Stimulated activated CD4-positive, alpha-beta T cell treated with anti-CD3 and anti-CD28 coated beads, Interleukin-4, amount 100 ng/mL, for 4 hours (primary cell): ENCODE measurements at regions not wholly inside any gene's neighbourhood (a gene's known extent, or its start where the extent isn't known, plus 50 kb on each side); places are given as distances from the start of the nearest gene placed in this dataset.

Source experiments
- DNase-seq, 2 experiments: peaks; one replicate each; pipeline ENCODE4 v3.0.0-alpha.2; 2020

GRCh38 chr4:63618883-63619718 lies 790.1 kb downstream of the TECRL start:
- no peak for DNase-seq

- DNase-seq = no peak
Measured at GRCh38 chr4:63607169-63607872, 801.9 kb downstream of the TECRL start.

DNA sequence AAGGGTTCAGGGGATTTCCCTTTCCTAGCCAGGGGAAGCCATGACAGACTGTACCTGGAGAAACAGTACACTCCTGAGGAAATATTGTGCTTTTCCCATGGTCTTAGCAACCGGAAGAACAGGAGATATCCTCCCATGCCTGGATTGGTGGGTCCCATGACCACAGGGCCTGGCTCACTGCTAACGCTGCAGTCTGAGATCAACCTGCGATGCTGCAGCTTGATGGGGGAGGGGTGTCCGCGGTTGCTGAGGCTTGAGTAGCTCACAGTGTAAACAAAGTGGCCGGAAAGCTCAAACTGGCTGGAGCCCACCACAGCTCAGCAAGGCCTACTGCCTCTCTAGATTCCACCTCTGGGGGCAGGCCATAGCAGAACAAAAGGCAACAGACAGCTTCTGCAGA lies 819.5 kb downstream of the TECRL start:
- no peak for DNase-seq

- DNase-seq = no peak
Measured at GRCh38 chr4:63583561-63583960, 825.7 kb downstream of the TECRL start.

- no peak for DNase-seq
Measured at GRCh38 chr4:63583007-63583406, 826.2 kb downstream of the TECRL start.

GRCh38 chr4:63580796-63581475 lies 828.3 kb downstream of the TECRL start:
- DNase-seq = no peak

GRCh38 chr4:63578383-63578782 lies 830.9 kb downstream of the TECRL start:
- no peak for DNase-seq

DNA sequence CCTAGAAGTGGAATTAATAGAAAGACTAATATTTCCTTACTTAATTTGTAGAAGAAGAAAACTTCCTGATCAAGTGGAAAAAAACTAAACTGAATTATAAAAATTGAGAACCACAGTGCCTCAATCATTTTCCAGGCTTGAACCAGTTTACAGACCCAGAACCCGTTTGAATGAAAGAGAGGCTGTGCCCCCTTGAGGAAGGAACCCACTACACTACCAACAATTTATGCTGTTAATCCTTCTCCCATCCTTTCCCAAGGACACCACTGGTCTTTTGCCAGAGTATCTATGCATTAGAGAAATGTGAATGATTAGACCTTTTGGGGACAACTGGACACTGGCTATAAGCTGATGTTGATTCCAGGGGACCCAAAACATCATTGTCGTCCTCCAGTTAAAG lies 842.6 kb downstream of the TECRL start:
- DNase-seq = no peak

DNA sequence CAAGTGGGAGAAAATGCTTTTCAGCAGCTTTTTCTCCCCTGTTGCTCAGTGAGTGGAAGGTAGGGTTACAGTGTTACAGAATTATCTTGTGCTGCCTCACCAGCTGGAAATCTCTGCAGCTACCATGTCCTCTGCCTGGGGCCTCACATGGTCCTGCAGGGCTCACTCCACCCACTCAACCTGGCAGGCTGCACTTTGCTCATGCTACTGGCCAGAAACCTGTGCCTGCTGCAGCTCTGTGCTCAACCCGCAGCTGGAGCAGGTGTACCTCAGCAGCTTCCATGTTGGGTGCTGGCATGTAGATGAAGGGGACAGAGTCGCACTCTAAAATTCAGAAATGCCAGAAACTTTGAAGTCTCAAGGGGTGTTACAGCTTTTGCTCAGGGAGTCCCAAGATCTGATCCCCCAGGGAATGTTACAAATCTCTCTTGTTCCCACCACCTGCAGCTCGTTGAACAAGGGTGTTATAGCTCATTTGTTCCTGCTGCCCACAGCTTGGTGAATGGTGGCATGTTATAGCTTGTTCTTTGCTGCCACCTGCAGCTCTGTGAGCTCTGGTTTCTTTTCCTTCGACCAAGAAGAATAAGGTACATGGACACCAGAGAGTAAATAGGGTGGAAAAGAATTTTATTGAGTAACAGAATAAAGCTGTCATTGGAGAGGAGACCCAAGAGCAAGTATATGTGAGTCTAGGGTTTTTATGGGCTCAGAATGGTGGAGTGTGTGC lies 845.8 kb downstream of the TECRL start:
- no peak for DNase-seq

GRCh38 chr4:63558709-63559108 lies 850.5 kb downstream of the TECRL start:
- DNase-seq = no peak

- DNase-seq = no peak
Measured at GRCh38 chr4:63556332-63556731, 852.9 kb downstream of the TECRL start.

DNA sequence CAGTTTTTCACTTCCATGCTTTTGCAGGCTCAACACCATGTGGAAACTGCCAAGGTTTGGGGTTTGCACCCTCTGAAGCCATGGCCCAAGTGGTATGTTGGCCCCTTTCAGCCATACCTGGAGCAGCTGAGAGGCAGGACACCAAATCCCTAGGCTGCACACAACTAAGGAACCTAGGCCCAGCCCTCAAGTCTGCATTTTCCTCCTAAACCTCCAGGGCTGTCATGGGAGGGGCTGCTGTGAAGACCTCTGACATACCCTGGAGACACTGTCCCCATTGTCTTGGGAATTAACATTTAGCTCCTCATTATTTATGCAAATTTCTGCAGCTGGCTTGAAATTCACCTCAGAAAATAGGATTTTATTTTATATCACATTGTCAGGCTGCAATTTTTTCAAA lies 856.1 kb downstream of the TECRL start:
- no peak for DNase-seq

DNA sequence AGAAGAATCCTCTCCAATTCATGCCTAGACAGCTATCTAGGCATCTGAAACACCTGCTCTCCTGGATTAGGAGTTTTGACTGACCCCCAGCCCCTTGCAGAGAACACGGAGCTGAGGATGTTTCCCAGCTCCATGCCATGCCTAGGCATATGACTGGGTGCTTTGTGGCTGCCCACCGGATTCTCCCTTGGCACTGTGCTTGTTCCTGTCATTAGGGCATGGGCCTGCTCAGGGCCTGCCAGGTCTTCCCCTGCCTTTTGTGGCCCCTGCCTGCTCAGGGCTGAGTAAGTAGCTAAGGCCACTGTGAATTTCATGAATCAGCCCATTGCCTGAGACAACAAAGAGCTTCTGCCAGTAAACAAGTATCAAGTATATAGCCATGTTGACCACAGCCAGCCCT lies 867.4 kb downstream of the TECRL start:
- no peak for DNase-seq

DNA sequence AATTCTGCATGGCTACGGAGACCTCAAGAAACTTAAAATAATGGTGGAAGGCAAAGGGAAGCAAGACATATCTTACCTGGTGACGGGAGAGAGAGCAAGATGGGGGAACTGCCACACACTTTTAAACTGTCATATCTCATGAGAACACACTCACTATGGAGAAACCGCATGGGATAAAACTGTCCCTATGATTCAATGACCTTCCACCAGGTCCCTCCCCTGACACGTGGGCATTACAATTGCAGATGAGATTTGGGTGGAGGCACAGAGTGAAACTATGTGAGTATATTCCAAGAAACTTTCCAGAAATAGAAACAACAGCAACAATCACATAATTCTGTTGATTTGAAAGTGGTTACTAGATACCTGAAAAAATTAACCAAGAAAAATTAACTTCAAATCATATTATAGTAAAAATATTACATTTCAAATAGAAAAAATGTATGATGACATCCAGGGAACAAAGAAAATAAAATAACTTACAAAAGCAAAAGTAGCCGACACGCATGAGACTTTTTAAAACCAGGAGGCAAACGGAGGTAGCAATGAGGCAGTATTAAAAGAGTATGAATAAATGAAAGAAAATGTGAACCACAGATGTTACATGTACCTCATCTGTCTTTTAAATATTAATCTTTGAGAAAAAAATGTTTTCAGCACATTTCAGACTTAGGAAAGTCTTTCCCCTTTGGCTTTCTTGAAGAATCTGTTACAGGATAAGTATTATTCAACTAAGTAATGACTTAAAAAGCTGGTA lies 879.5 kb downstream of the TECRL start:
- no peak for DNase-seq

- no peak for DNase-seq
Measured at GRCh38 chr4:63528256-63528991, 880.8 kb downstream of the TECRL start.

- no peak for DNase-seq
Measured at GRCh38 chr4:63526251-63526650, 883.0 kb downstream of the TECRL start.

DNA sequence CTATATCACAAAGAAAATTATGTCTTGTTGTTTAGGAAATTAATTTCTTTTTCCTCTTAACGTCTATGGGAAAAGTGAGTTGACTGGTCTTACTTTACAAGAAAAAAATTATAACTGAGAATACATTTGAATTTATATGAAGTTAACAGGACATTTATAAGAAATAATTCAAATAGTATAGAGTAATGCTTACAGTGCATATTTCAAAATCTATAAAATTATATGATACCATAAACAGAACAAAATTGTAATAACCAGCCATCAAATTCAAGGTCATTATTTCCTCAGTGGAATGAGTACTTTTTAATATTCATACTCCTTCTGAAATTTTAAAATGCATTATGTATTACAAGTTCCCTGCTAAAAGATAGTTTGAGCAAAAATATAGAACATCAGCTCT lies 884.5 kb downstream of the TECRL start:
- DNase-seq = no peak

- DNase-seq = no peak
Measured at GRCh38 chr4:63505714-63506460, 903.4 kb downstream of the TECRL start.

DNA sequence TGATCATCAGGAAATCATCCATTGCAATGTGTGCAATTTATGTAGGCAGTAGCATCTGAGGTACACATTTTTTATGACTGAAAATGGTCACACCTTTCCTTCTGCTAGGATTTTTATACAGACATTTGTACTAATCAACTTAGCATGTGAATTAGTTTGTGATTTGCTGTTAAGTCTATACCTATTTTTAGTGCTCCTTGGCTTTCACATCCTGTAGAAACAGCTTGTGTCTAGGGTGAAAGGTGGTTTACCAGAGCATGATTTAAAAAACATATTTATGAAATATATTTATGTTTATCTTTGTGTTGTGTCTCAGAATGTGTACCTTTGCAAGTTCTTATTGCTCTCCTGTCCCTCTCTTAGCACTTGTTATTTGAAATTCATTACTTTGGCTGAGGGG lies 916.0 kb downstream of the TECRL start:
- DNase-seq = no peak

GRCh38 chr4:63492515-63492914 lies 916.7 kb downstream of the TECRL start:
- no peak for DNase-seq

DNA sequence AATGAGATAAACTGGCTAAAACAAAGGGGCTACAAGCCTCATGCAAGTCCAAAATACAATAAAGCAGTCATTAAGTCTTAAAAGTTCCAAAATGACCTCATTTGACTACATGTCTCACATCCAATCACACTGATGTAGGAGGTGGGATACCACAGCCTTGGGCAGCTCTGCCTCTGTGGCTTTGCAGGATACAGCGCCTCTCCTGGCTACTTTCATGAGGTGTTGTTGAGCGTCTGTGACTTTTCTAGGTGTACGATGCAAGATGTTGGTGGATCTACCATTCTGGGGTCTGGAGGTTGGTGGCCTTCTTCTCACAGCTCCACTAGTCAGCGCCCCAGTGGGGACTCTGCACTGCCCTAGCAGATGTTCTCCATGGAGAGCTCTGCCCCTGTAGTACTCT lies 944.9 kb downstream of the TECRL start:
- no peak for DNase-seq
